Osteocyte (in vitro differentiated cells): ENCODE measurements at regions not wholly inside any gene's neighbourhood (a gene's known extent, or its start where the extent isn't known, plus 50 kb on each side); places are given as distances from the start of the nearest gene placed in this dataset.

ENCODE experiments used
- DNase-seq: peaks from one replicate; pipeline ENCODE4 v3.0.0; 2021; ENCODE audit warnings: mixed read lengths; ENCODE audit not compliant: unreplicated experiment; ENCODE audit errors: extremely low spot score
- H3K27ac Mint-ChIP-seq: one replicate; pipeline ENCODE4 v1.8.0; 2021; ENCODE audit warnings: mild to moderate bottlenecking, mixed read lengths; ENCODE audit not compliant: unreplicated experiment
- H3K27me3 Mint-ChIP-seq: one replicate; pipeline ENCODE4 v1.8.0; 2021; ENCODE audit warnings: mixed read lengths; ENCODE audit not compliant: unreplicated experiment
- H3K36me3 Mint-ChIP-seq: one replicate; pipeline ENCODE4 v1.8.0; 2021; ENCODE audit warnings: mixed read lengths; ENCODE audit not compliant: unreplicated experiment
- H3K4me1 Mint-ChIP-seq: one replicate; pipeline ENCODE4 v1.8.0; 2021; ENCODE audit warnings: mixed read lengths; ENCODE audit not compliant: unreplicated experiment
- H3K4me3 Mint-ChIP-seq: one replicate; pipeline ENCODE4 v1.8.0; 2021; ENCODE audit warnings: mild to moderate bottlenecking, moderate library complexity, mixed read lengths; ENCODE audit not compliant: unreplicated experiment
- H3K9me3 Mint-ChIP-seq: one replicate; pipeline ENCODE4 v1.8.0; 2021; ENCODE audit warnings: mixed read lengths; ENCODE audit not compliant: unreplicated experiment
- CTCF ChIP-seq: fragments of 200-600 bp; sonication (generic); IDR thresholded peaks from 2 replicates; pipeline ENCODE4 v1.5.0; 2021; ENCODE audit warnings: antibody characterized with exemption, mild to moderate bottlenecking, moderate library complexity

GRCh38 chr6:146944077-146944476, 260.1 kb upstream of the STXBP5 start:
- no peak for TF ChIP-seq CTCF
- no peak overlapping the region for H3K27ac Mint-ChIP-seq
- H3K4me1 Mint-ChIP-seq: no peaks in the 10 kb centered on the region
- H3K4me3 Mint-ChIP-seq: no peak overlapping the region
- H3K9me3 Mint-ChIP-seq: peaks cover 12% of the 10 kb centered on the region
- H3K27me3 Mint-ChIP-seq: no peaks in the 10 kb centered on the region
- no peak for DNase-seq
- H3K36me3 Mint-ChIP-seq: no peaks in the 10 kb centered on the region

- Mint-ChIP-seq H3K4me3 (no peak overlapping the region), H3K4me1 (no peaks in the 10 kb centered on the region), H3K9me3 (peaks cover 12% of the 10 kb centered on the region), H3K27me3 (no peaks in the 10 kb centered on the region), H3K27ac (no peak overlapping the region), H3K36me3 (no peaks in the 10 kb centered on the region)
- no peak for DNase-seq
- no peak for TF ChIP-seq CTCF
Observed at GRCh38 chr6:146944809-146945208, 259.4 kb upstream of the STXBP5 start.

GRCh38 chr6:146946559-146946958, 257.7 kb upstream of the STXBP5 start:
- no peak for DNase-seq
- Mint-ChIP-seq H3K4me1 (no peaks in the 10 kb centered on the region), H3K27ac (no peak overlapping the region), H3K36me3 (no peaks in the 10 kb centered on the region), H3K4me3 (no peak overlapping the region), H3K9me3 (peaks cover 10% of the 10 kb centered on the region), H3K27me3 (no peaks in the 10 kb centered on the region)
- TF ChIP-seq CTCF: no peak

GRCh38 chr6:146948790-146949342, 255.4 kb upstream of the STXBP5 start:
- Mint-ChIP-seq H3K4me1 (no peaks in the 10 kb centered on the region), H3K9me3 (peaks cover 5% of the 10 kb centered on the region), H3K27ac (no peak overlapping the region), H3K4me3 (no peak overlapping the region), H3K27me3 (no peaks in the 10 kb centered on the region), H3K36me3 (no peaks in the 10 kb centered on the region)
- TF ChIP-seq CTCF: no peak
- DNase-seq: no peak

- Mint-ChIP-seq H3K4me3 (no peak overlapping the region), H3K4me1 (no peaks in the 10 kb centered on the region), H3K27ac (no peak overlapping the region), H3K27me3 (no peaks in the 10 kb centered on the region), H3K9me3 (peaks cover 5% of the 10 kb centered on the region), H3K36me3 (no peaks in the 10 kb centered on the region)
- DNase-seq: no peak
- TF ChIP-seq CTCF: no peak
Observed at GRCh38 chr6:146949425-146949824, 254.8 kb upstream of the STXBP5 start.
